PC-9 (cell line): ENCODE measurements at regions not wholly inside any gene's neighbourhood (a gene's known extent, or its start where the extent isn't known, plus 50 kb on each side); places are given as distances from the start of the nearest gene placed in this dataset.

Experiments
- BruUV-seq: library from RNA; stranded (reverse); fragments of 400-500 nt; replicated peaks from 2 replicates; lab custom pipeline; 2021; lab: Mats Ljungman, UMichigan
- CTCF ChIA-PET: fragments of 300-600 bp; sonication (Branson Sonifier 250); formaldehyde crosslinking; loops from one replicate; lab custom pipeline; 2022; ENCODE audit warnings: antibody characterized with exemption; lab: Charles Lee
- POLR2A ChIA-PET: fragments of 300-600 bp; sonication (Branson Sonifier 250); formaldehyde crosslinking; loops from one replicate; lab custom pipeline; 2022; ENCODE audit warnings: antibody characterized with exemption; ENCODE audit not compliant: unreplicated experiment; lab: Charles Lee
- DNase-seq, 2 experiments: peaks; one replicate each; pipeline versions ENCODE4 v3.0.0 to v3.0.0-alpha.2; 2015 to 2022; ENCODE audit warnings: mixed read lengths in 1 of 2
- H2AFZ ChIP-seq: fragments of 200-600 bp; sonication (generic); 2 replicates; pipeline ENCODE4 v1.8.1; 2017; ENCODE audit warnings: antibody characterized with exemption
- H3F3A ChIP-seq: fragments of 200-600 bp; sonication (generic); 2 replicates; pipeline ENCODE4 v1.8.1; 2017; ENCODE audit warnings: antibody characterized with exemption, mild to moderate bottlenecking, low read depth; ENCODE audit not compliant: insufficient read depth
- H3K27ac ChIP-seq: fragments of 200-600 bp; sonication (generic); 2 replicates; pipeline ENCODE4 v1.6.1; 2016; ENCODE audit warnings: mixed run types
- H3K27me3 ChIP-seq: fragments of 200-600 bp; sonication (generic); 2 replicates; pipeline ENCODE4 v1.6.1; 2016; ENCODE audit warnings: low read depth, mixed run types; ENCODE audit not compliant: insufficient read depth
- H3K36me3 ChIP-seq: fragments of 200-600 bp; sonication (generic); 2 replicates; pipeline ENCODE4 v1.6.1; 2016; ENCODE audit warnings: low read depth, mixed run types
- H3K4me1 ChIP-seq: fragments of 200-600 bp; sonication (generic); replicated peaks from 2 replicates; pipeline ENCODE4 v1.6.1; 2016; ENCODE audit warnings: mixed run types; ENCODE audit not compliant: insufficient read depth
- H3K4me2 ChIP-seq: fragments of 200-600 bp; sonication (generic); 2 replicates; pipeline ENCODE4 v1.6.1; 2017; ENCODE audit warnings: mixed run types
- H3K4me3 ChIP-seq: fragments of 200-600 bp; sonication (generic); 2 replicates; pipeline ENCODE4 v1.6.1; 2016; ENCODE audit warnings: mixed run types
- H3K79me2 ChIP-seq: fragments of 200-600 bp; sonication (generic); 2 replicates; pipeline ENCODE4 v1.6.1; 2017; ENCODE audit warnings: low read depth, mixed run types
- H3K9me2 ChIP-seq: fragments of 200-600 bp; sonication (generic); 2 replicates; pipeline ENCODE4 v1.8.1; 2017; ENCODE audit warnings: mild to moderate bottlenecking; ENCODE audit not compliant: insufficient read depth
- H3K9me3 ChIP-seq: fragments of 200-600 bp; sonication (generic); 2 replicates; pipeline ENCODE4 v1.8.1; 2016; ENCODE audit warnings: low read depth; ENCODE audit not compliant: insufficient read depth
- H4K20me1 ChIP-seq: fragments of 200-600 bp; sonication (generic); 2 replicates; pipeline ENCODE4 v1.8.1; 2017; ENCODE audit not compliant: insufficient read depth
- EZH2 ChIP-seq: fragments of 200-600 bp; sonication (generic); IDR thresholded peaks from 2 replicates; pipeline ENCODE4 v1.8.0; 2017; ENCODE audit warnings: antibody characterized with exemption, low read depth
- intact Hi-C: fragments of 100-400 bp; cut with micrococcal nuclease; formaldehyde crosslinking; loops from one replicate; pipeline ENCODE4 v1.10.0; 2022; ENCODE audit not compliant: unreplicated experiment
- TF ChIP-seq, protein P1 (sequence below): fragments of 200-600 bp; sonication (generic); conservative IDR thresholded peaks from 2 replicates; pipeline ENCODE4 v1.6.1; 2017; ENCODE audit warnings: mixed run types, antibody characterized with exemption, mild to moderate bottlenecking, moderate library complexity

- Histone ChIP-seq H3K27ac (no peak overlapping the region), H3K4me2 (no peak overlapping the region), H3F3A (no peaks in the 10 kb centered on the region), H2AFZ (no peak overlapping the region), H3K9me2 (no peaks in the 10 kb centered on the region), H3K79me2 (no peaks in the 10 kb centered on the region), H4K20me1 (no peaks in the 10 kb centered on the region), H3K9me3 (no peaks in the 10 kb centered on the region), H3K27me3 (no peaks in the 10 kb centered on the region), H3K36me3 (no peaks in the 10 kb centered on the region), H3K4me3 (no peak overlapping the region), H3K4me1 (no peaks in the 10 kb centered on the region)
- POLR2A ChIA-PET: no interaction called here
- DNase-seq: no peak
- CTCF ChIA-PET: no interaction called here
- TF ChIP-seq, protein P1, sequence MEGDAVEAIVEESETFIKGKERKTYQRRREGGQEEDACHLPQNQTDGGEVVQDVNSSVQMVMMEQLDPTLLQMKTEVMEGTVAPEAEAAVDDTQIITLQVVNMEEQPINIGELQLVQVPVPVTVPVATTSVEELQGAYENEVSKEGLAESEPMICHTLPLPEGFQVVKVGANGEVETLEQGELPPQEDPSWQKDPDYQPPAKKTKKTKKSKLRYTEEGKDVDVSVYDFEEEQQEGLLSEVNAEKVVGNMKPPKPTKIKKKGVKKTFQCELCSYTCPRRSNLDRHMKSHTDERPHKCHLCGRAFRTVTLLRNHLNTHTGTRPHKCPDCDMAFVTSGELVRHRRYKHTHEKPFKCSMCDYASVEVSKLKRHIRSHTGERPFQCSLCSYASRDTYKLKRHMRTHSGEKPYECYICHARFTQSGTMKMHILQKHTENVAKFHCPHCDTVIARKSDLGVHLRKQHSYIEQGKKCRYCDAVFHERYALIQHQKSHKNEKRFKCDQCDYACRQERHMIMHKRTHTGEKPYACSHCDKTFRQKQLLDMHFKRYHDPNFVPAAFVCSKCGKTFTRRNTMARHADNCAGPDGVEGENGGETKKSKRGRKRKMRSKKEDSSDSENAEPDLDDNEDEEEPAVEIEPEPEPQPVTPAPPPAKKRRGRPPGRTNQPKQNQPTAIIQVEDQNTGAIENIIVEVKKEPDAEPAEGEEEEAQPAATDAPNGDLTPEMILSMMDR: no peak
- no peak for TF ChIP-seq EZH2
- intact Hi-C loops: no loop called here
- no TSS peak for BruUV-seq
Observed at GRCh38 chr6:9576521-9576920, 838.4 kb downstream of the TFAP2A start.

DNA sequence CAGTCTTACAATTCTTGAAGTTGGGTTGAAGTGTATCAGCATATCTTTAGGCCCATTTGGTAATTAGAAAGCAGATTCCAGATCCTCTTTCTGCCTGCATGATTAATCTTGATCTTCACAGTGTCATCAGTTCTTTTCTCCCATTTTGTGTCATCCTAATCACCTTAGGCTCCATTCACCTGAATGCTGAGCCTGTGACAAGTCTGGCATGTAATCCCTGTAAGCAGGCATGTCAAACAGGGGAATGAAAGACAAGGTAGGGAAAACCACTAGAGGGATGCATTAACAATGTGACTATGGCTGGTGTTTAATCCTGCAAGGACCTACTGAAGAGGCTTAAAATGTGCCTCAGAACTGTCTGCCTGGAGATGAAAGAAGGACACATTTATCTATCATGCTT is 848.8 kb downstream of the TFAP2A start:
- POLR2A ChIA-PET: no interaction called here

DNA sequence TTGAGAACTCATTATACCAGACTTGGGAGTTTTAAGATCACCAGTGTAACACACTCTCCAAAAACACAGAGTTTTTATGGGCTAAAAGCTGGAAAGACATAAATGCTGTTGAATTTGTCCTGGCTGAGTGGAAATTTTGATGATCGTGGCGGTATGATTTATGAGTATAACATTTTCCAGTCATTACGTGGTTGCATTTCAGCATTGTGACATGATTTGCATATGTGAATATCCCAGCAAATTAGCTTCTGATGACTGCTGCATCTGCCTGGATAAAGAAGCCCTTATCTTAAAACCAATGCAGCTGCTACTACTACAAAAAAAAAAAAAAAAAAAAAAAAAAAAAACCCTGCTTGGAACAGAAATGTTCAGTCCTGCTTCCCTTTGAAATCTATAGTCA is 850.9 kb downstream of the TFAP2A start:
- no peaks in the 10 kb centered on the region for H3K9me3 ChIP-seq
- TF ChIP-seq, protein P1: no peak
- TF ChIP-seq EZH2: no peak
- POLR2A ChIA-PET: no interaction called here
- intact Hi-C loops: no loop called here
- no peaks in the 10 kb centered on the region for H3F3A ChIP-seq
- no peak overlapping the region for H3K4me3 ChIP-seq
- H3K36me3 ChIP-seq: no peaks in the 10 kb centered on the region
- no TSS peak for BruUV-seq
- H3K27ac ChIP-seq: no peak overlapping the region
- H4K20me1 ChIP-seq: no peaks in the 10 kb centered on the region
- no peak overlapping the region for H3K4me2 ChIP-seq
- DNase-seq: no peak
- H3K79me2 ChIP-seq: no peaks in the 10 kb centered on the region
- H3K27me3 ChIP-seq: no peaks in the 10 kb centered on the region
- H3K9me2 ChIP-seq: no peaks in the 10 kb centered on the region
- CTCF ChIA-PET: no interaction called here
- H3K4me1 ChIP-seq: no peaks in the 10 kb centered on the region
- H2AFZ ChIP-seq: no peak overlapping the region

More for the DNA sequence above, 848.8 kb downstream of the TFAP2A start:
- H3K9me3 ChIP-seq: no peaks in the 10 kb centered on the region
- no peaks in the 10 kb centered on the region for H3F3A ChIP-seq
- H3K9me2 ChIP-seq: no peaks in the 10 kb centered on the region
- H3K27me3 ChIP-seq: no peaks in the 10 kb centered on the region
- no peaks in the 10 kb centered on the region for H4K20me1 ChIP-seq
- H2AFZ ChIP-seq: no peak overlapping the region
- no peak for TF ChIP-seq EZH2
- TF ChIP-seq, protein P1: no peak
- BruUV-seq: no TSS peak
- H3K36me3 ChIP-seq: no peaks in the 10 kb centered on the region
- no peak overlapping the region for H3K4me2 ChIP-seq
- intact Hi-C loops: no loop called here
- H3K79me2 ChIP-seq: no peaks in the 10 kb centered on the region
- DNase-seq: no peak
- CTCF ChIA-PET: no interaction called here
- H3K4me1 ChIP-seq: no peaks in the 10 kb centered on the region
- H3K4me3 ChIP-seq: no peak overlapping the region
- H3K27ac ChIP-seq: no peak overlapping the region
